ENCODE measurements at regions not wholly inside any gene's neighbourhood (a gene's known extent, or its start where the extent isn't known, plus 50 kb on each side); places are given as distances from the start of the nearest gene placed in this dataset.

- TF ChIP-seq CTCF (optimal IDR thresholded peaks at IDR 0.05 in 1 of 3, IDR thresholded peaks at IDR 0.05 in 1 of 3, conservative IDR thresholded peaks at IDR 0.05 in 1 of 3; ENCODE audit: extremely low read depth in 1 of 3, insufficient read depth in 2 of 3, low read length in 3 of 3) (no peak), EZH2 (IDR thresholded peaks at IDR 0.05; ENCODE audit: low read length) (no peak)
These were observed 218.0 kb upstream of the ARID1B start for GRCh38 chr6:156559162-156559690.

All from keratinocyte (primary cell).